ENCODE measurements at regions not wholly inside any gene's neighbourhood (a gene's known extent, or its start where the extent isn't known, plus 50 kb on each side); places are given as distances from the start of the nearest gene placed in this dataset.

DNA sequence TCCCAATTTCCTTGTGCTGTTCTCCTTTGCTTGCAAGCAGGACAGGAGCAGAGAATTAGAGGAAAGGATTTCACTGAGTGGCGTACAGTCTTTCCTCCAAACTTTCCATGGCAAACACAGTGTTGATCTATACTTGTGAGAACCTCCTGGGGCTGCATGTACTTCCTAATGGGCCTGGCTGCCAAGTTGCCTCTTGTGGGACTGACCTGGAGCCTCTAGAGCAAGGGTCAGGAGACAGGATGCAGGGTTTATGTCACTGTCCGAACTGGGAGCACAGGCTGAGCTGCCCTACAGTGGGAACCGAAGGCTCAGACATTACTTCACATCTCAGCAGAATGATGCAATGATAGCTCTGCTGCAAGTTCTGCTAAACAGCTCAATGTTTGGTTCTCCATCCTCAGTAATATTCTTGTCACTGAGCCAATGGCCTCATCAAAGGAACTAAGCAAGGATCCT is 102.3 kb downstream of the ENC1 start:
- DNase-seq (ENCODE audit: extremely low spot score), result no peak
- ChIA-PET CTCF (no interaction called here), POLR2A (no interaction called here)
- TF ChIP-seq CTCF (IDR thresholded peaks at IDR 0.05; ENCODE audit: control extremely low read depth, extremely low read depth, low read depth, missing control alignments), result no peak

GRCh38 chr5:74536658-74537057 is 103.9 kb downstream of the ENC1 start:
- no peak for DNase-seq (ENCODE audit: extremely low spot score)
- ChIA-PET POLR2A (no interaction called here), CTCF (interaction anchor here (1.2 kb wide), 1 partner anchor 14 kb away, joined by 3 read pairs; no protein-coding TSS in a partner anchor)
- no peak for TF ChIP-seq CTCF (IDR thresholded peaks at IDR 0.05; ENCODE audit: control extremely low read depth, extremely low read depth, low read depth, missing control alignments)

GRCh38 chr5:74535926-74536325 is 104.6 kb downstream of the ENC1 start:
- no peak for DNase-seq (ENCODE audit: extremely low spot score)
- ChIA-PET POLR2A (no interaction called here), CTCF (interaction anchor here (1.2 kb wide), 1 partner anchor 14 kb away, joined by 3 read pairs; no protein-coding TSS in a partner anchor)
- no peak for TF ChIP-seq CTCF (IDR thresholded peaks at IDR 0.05; ENCODE audit: control extremely low read depth, extremely low read depth, low read depth, missing control alignments)

- ChIA-PET POLR2A (no interaction called here), CTCF (no interaction called here)
- DNase-seq (ENCODE audit: extremely low spot score), result no peak
- no peak for TF ChIP-seq CTCF (IDR thresholded peaks at IDR 0.05; ENCODE audit: control extremely low read depth, extremely low read depth, low read depth, missing control alignments)
Observed at GRCh38 chr5:74534397-74535129, 106.0 kb downstream of the ENC1 start.

- TF ChIP-seq CTCF (IDR thresholded peaks at IDR 0.05; ENCODE audit: control extremely low read depth, extremely low read depth, low read depth, missing control alignments), result no peak
- DNase-seq (ENCODE audit: extremely low spot score), result no peak
- CTCF ChIA-PET, result no interaction called here
- POLR2A ChIA-PET, result no interaction called here
Observed at GRCh38 chr5:74530326-74531050, 110.0 kb downstream of the ENC1 start.

GRCh38 chr5:74529101-74529500 is 111.4 kb downstream of the ENC1 start:
- POLR2A ChIA-PET, result no interaction called here
- no peak for DNase-seq (ENCODE audit: extremely low spot score)
- no peak for TF ChIP-seq CTCF (IDR thresholded peaks at IDR 0.05; ENCODE audit: control extremely low read depth, extremely low read depth, low read depth, missing control alignments)
- CTCF ChIA-PET, result no interaction called here

Measured in GM10248 (cell line).